Pancreas (tissue), 10 donors: ENCODE measurements at regions not wholly inside any gene's neighbourhood (a gene's known extent, or its start where the extent isn't known, plus 50 kb on each side); places are given as distances from the start of the nearest gene placed in this dataset.
A peak's percentile ranks its signal among the peaks of the same experiment; 100 is the strongest.

ENCODE experiments used
- ATAC-seq, 4 donors: fragments of 200-7000 bp; cut with Tn5 transposase; one replicate each; pipeline versions ENCODE4 v1.8.0 to v1.9.1; 2020; ENCODE audit warnings: mild to moderate bottlenecking in 4 of 4, moderate library complexity in 4 of 4
- DNase-seq, 6 donors: peaks; one replicate each; pipeline ENCODE4 v3.0.0-alpha.2; 2020
- FAIRE-seq: peaks from 2 replicates; lab custom pipeline; 2012; peaks lifted over from hg19 to GRCh38; lab: Jason Lieb, UNC
- H3K27ac ChIP-seq, 4 donors: fragments of 200-600 bp; sonication (generic); 1 replicate in 3 of 4; 2 replicates in 1 of 4; pipeline versions ENCODE4 v1.5.0 to v1.8.0; 2020
- H3K27me3 ChIP-seq, 4 donors: fragments of 200-600 bp; one replicate each; pipeline ENCODE4 v1.8.0; 2021
- H3K36me3 ChIP-seq, 3 donors: fragments of 200-600 bp; sonication (generic) in 1 of 3; one replicate each; pipeline versions ENCODE4 v1.5.0 to v1.8.0; 2020 to 2021
- H3K4me1 ChIP-seq, 3 donors: fragments of 200-600 bp; one replicate each; pipeline ENCODE4 v1.8.0; 2021
- H3K4me3 ChIP-seq, 4 donors: fragments of 200-600 bp; sonication (generic) in 2 of 4; one replicate each; pipeline versions ENCODE4 v1.5.0 to v1.8.0; 2020 to 2021
- H3K9me3 ChIP-seq, 4 donors: fragments of 200-600 bp; one replicate each; pipeline ENCODE4 v1.8.0; 2021
- WGBS, 2 donors: extraction: QIAGEN DNeasy Blood & Tissue Kit; methylation state at CpG; one replicate each; pipeline ENCODE4 v1.1.7; 2013; 5-methylcytosine and 5-hydroxymethylcytosine counted together
- intact Hi-C, 3 donors: fragments of 100-400 bp; cut with DNase I; formaldehyde crosslinking; loops; one replicate each; pipeline versions ENCODE4 v1.11.1 to v1.14.2; 2022
- TF ChIP-seq, protein P1 (sequence below), 4 donors: fragments of 200-600 bp; sonication (generic) in 3 of 4; IDR thresholded peaks; one replicate each; pipeline versions ENCODE4 v1.5.0 to v1.8.0; 2021; ENCODE audit warnings: antibody characterized with exemption in 4 of 4
- donor health status: healthy with polysubstance abuse.
- donor health status: DM: no; HTN: no; CAD: no; lungs with moderate emphysema.
- donor health status: DM: no; HTN: no; CAD: no.
- donor health status: control.
- donor health status: control.
- donor health status: Bipolar disorder and iron deficiency.
- donor health status: DM: yes; HTN: yes; CAD: no.
- donor health status: DM: no; HTN: no; CAD: no.
- donor health status: DM: no; HTN: no; CAD: no.
- donor health status: DM: yes; HTN: yes; CAD: no.

DNA sequence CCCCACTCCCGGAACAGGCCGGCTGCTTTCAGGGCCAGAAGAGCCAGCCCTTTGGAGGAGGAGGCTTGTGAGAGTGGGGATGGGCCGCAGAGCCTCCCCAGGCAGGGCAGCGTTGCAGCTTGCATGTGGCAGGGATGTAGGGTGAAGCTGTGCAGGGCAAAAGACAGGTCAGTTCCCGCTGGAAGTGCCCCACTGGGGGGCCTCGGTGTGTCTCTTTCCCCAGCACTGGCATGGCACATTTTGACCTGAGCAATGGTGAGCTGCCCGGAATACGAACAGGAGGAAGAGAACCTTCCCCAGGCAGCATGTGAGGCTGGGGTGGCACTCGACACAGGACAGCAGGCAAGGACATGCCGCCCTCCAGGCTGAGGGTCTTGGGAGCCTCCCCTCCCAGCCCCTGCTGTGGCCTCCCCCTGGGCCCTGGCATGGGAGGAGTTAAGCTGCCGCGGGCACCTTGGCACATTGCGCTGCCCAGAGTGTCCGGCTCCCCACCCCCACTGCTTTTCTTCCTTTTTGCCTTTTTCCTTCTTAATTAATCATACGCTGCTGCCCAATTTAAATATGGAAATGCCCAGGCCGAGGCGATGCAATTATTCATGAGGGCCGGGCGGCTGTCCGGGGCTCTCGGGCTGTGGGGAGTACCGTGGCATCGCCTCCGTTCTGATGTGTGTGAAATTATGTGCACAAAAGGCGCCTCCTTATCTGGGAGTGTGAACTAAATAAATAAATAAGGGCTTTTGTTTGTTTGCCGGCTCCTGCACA lies 76.0 kb upstream of the WNT7B start:
- H3K4me1 ChIP-seq, result peaks cover 61 to 72% (median 71%) of the 10 kb centered on the region in 3 donors
- peak; percentile 67 to 82 (median 70) for DNase-seq
- no peaks in the 10 kb centered on the region for H3K27me3 ChIP-seq
- WGBS, 2 donors, result 1 to 2% methylated on average over 26 of the region's 26 CpGs
- peak; percentile 52 to 69 (median 60) for ATAC-seq
- no peaks in the 10 kb centered on the region for H3K9me3 ChIP-seq
- H3K27ac ChIP-seq, result peak overlapping the region; percentile 92 to 99 (median 98)
- peak overlapping the region; percentile 65 to 78 (median 73) for H3K4me3 ChIP-seq
- TF ChIP-seq, protein P1, sequence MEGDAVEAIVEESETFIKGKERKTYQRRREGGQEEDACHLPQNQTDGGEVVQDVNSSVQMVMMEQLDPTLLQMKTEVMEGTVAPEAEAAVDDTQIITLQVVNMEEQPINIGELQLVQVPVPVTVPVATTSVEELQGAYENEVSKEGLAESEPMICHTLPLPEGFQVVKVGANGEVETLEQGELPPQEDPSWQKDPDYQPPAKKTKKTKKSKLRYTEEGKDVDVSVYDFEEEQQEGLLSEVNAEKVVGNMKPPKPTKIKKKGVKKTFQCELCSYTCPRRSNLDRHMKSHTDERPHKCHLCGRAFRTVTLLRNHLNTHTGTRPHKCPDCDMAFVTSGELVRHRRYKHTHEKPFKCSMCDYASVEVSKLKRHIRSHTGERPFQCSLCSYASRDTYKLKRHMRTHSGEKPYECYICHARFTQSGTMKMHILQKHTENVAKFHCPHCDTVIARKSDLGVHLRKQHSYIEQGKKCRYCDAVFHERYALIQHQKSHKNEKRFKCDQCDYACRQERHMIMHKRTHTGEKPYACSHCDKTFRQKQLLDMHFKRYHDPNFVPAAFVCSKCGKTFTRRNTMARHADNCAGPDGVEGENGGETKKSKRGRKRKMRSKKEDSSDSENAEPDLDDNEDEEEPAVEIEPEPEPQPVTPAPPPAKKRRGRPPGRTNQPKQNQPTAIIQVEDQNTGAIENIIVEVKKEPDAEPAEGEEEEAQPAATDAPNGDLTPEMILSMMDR (IDR thresholded peaks at IDR 0.05), result no peak
- intact Hi-C loops, result no loop called here
- H3K36me3 ChIP-seq, result no peaks in the 10 kb centered on the region
- no peak for FAIRE-seq

DNA sequence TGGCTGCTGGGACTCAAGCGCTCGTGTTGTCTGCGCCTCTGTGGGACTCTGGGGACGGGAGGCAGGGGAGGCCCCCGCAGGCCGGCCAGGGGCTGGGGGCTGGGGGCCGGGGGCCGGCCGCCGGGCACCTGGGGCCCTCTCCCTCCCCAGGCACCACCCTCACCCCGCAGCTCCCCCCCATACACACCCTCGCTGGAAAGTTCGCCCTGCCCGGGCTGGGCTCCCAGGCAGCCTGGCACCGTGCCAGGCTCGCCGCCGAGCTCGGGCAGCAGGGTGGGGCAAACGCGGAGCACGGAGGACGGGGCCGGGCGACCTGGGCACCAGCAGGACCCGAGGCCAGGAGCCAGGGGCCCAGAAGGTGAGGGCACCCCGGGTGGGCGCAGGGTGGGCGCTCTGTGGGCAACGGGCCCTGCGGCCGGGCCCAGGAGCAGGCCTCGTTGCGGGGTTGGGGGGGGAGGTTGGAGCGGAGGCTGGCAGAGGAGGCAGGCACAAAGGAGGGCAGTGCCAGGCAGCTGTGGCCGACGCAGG lies 76.7 kb upstream of the WNT7B start:
- no peak for FAIRE-seq

DNA sequence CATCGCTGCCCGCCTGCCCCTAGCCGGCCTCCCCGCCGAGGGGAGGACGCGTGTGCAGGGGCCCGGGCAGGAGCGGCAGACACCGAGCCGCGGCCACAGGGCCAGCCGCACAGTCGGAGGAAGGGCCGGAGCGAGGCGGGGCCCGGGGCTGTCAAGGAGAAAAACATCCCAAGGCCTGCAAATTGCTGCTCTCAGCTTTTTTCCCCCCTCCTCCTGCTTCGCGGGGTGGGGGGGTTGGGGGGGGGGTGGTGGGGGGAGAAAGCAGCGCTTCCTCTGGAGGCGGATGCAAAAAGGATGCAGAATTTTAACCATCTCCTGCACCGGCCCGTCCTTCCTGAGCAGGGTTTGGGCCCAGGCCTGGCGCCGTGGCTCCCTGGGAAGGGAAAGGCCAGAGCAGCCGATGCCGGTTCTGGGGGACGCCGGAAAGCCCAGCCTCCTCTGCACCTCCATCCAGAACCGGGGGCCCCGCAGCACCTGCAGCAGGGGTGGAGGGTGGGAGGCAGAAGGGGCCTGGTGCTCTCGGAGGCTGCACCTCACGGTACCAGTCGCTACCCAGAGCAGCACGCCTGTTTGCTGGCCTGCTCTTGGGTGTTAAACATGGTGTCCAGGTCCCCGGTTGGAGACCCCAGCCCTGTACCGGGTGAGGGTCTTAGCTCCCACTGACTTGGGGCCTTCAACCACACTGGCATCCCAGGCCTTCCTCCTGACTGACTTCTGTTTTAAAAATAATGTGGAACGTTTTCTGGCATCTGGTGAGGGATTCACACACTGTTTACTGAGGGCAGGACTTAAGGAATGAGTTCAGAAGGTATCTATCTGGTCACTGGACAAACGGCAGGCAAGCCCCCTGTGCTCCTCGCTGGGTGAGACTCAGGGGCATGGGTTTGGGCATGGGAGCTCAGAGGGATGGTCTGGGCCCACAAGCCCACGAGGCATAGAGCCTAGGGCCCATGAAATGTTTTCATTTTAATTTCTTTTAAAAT lies 77.4 kb upstream of the WNT7B start:
- Histone ChIP-seq H3K4me1 (peaks cover 64 to 73% (median 65%) of the 10 kb centered on the region in 3 donors), H3K27me3 (no peaks in the 10 kb centered on the region), H3K27ac (peak overlapping the region; percentile 92 to 99 (median 98)), H3K36me3 (no peaks in the 10 kb centered on the region), H3K9me3 (no peaks in the 10 kb centered on the region), H3K4me3 (peak overlapping the region; percentile 65 to 78 (median 73))
- intact Hi-C loops, result no loop called here
- WGBS, 2 donors, result 3% methylated on average over 24 to 42 of the region's 42 CpGs
- FAIRE-seq (no peak), DNase-seq (peak; percentile 57 to 83 (median 69)), ATAC-seq (peak; percentile 38 to 58 (median 40))
- TF ChIP-seq, protein P1 (IDR thresholded peaks at IDR 0.05), result no peak

More for the DNA sequence above, 76.7 kb upstream of the WNT7B start:
- TF ChIP-seq, protein P1 (IDR thresholded peaks at IDR 0.05), result no peak
- H3K36me3 ChIP-seq, result no peaks in the 10 kb centered on the region
- 0 to 2% methylated on average over 7 to 37 of the region's 37 CpGs for WGBS, 2 donors
- DNase-seq (peak; percentile 77 to 92 (median 88)), ATAC-seq (peak; percentile 67 to 81 (median 76))
- H3K27me3 ChIP-seq, result no peaks in the 10 kb centered on the region
- H3K27ac ChIP-seq, result peak overlapping the region; percentile 92 to 99 (median 98)
- H3K9me3 ChIP-seq, result no peaks in the 10 kb centered on the region
- H3K4me1 ChIP-seq, result peaks cover 61 to 69% (median 68%) of the 10 kb centered on the region in 3 donors
- H3K4me3 ChIP-seq, result peak overlapping the region; percentile 65 to 78 (median 73)
- intact Hi-C loops, result no loop called here

DNA sequence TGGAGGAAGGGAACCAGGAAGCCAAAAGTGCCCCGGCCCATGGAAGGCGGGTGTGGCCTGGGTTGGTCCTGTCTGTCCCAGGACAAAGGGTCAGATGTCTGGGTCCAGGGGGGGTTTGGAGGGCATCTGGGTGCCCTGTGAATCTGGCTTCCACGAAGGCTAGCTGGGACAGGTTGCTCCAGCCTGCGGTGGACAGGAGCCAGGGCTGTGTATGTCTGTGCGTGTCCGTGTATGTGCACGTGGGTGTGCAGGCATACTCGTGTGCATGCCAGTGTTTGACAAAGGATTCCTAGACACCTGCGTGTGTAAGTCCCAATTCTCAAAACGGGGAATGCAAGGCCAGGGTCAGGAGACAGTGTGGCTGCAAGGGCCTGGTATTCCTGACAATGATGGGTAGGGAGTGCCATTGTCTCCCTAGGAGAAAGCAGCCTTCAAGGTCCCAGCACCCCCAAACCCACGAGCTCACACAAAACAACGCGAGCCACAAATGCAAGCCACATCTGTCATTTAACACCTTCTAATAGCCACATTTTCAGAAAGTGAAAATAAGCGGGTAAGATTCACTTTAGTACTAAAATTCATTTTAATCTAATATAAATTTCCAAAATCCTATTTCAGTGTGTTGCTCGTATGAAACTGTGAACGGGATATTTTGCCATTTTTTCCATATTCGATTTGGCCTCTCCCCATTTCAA lies 78.4 kb upstream of the WNT7B start:
- peak in 3 of 4 donors; percentile 1 to 2 (median 1) for ATAC-seq

More for the DNA sequence above, 78.4 kb upstream of the WNT7B start:
- TF ChIP-seq, protein P1 (IDR thresholded peaks at IDR 0.05), result no peak
- Histone ChIP-seq H3K4me1 (peaks cover 57 to 69% (median 59%) of the 10 kb centered on the region in 3 donors), H3K27ac (peak overlapping the region; percentile 92 to 99 (median 98)), H3K36me3 (no peaks in the 10 kb centered on the region), H3K4me3 (peak overlapping the region in 2 of 4 donors; percentile 71 to 78), H3K9me3 (no peaks in the 10 kb centered on the region), H3K27me3 (no peaks in the 10 kb centered on the region)
- DNase-seq, result peak in 5 of 6 donors; percentile 53 to 79 (median 66)
- no peak for FAIRE-seq
- intact Hi-C loops, result no loop called here
- whole genome bisulfite sequencing, 2 donors, result 16 to 17% methylated on average over 17 of the region's 17 CpGs
